GM18907 (cell line): ENCODE measurements at regions not wholly inside any gene's neighbourhood (a gene's known extent, or its start where the extent isn't known, plus 50 kb on each side); places are given as distances from the start of the nearest gene placed in this dataset.

Experiments used
- ATAC-seq: cut with Tn5 transposase; IDR thresholded peaks from one replicate; pipeline ENCODE4 v1.9.1; 2021; ENCODE audit warnings: mild to moderate bottlenecking, moderate library complexity; ENCODE audit not compliant: unreplicated experiment

- no peak for ATAC-seq
Observed at GRCh38 chr3:94946683-94947082, 883.8 kb downstream of the NSUN3 start.

GRCh38 chr3:94961423-94962100, 898.7 kb downstream of the NSUN3 start:
- no peak for ATAC-seq

- no peak for ATAC-seq
Observed at GRCh38 chr3:94965867-94966475, 903.1 kb downstream of the NSUN3 start.

GRCh38 chr3:94967196-94967595, 904.3 kb downstream of the NSUN3 start:
- no peak for ATAC-seq

- no peak for ATAC-seq
Observed at GRCh38 chr3:94968519-94968918, 905.7 kb downstream of the NSUN3 start.

- no peak for ATAC-seq
Observed at GRCh38 chr3:94972066-94972465, 909.2 kb downstream of the NSUN3 start.

GRCh38 chr3:94978084-94978483, 915.2 kb downstream of the NSUN3 start:
- no peak for ATAC-seq

- ATAC-seq = no peak
Observed at GRCh38 chr3:94985778-94986177, 922.9 kb downstream of the NSUN3 start.

GRCh38 chr3:94990952-94991705, 928.3 kb downstream of the NSUN3 start:
- ATAC-seq = no peak

GRCh38 chr3:94996743-94997142, 933.9 kb downstream of the NSUN3 start:
- no peak for ATAC-seq

GRCh38 chr3:95002438-95003046, 939.7 kb downstream of the NSUN3 start:
- ATAC-seq = no peak

- no peak for ATAC-seq
Observed at GRCh38 chr3:95028688-95029087, 965.8 kb downstream of the NSUN3 start.

GRCh38 chr3:95029644-95030043, 966.8 kb downstream of the NSUN3 start:
- ATAC-seq = no peak

GRCh38 chr3:95036526-95037021, 973.7 kb downstream of the NSUN3 start:
- ATAC-seq = no peak

GRCh38 chr3:95037097-95037496, 974.2 kb downstream of the NSUN3 start:
- no peak for ATAC-seq

GRCh38 chr3:95037927-95038326, 975.1 kb downstream of the NSUN3 start:
- no peak for ATAC-seq

- ATAC-seq = no peak
Observed at GRCh38 chr3:95044101-95044500, 981.2 kb downstream of the NSUN3 start.

- ATAC-seq = no peak
Observed at GRCh38 chr3:95048564-95048963, 985.7 kb downstream of the NSUN3 start.

- ATAC-seq = no peak
Observed at GRCh38 chr3:95049841-95050240, 987.0 kb downstream of the NSUN3 start.

GRCh38 chr3:95055288-95055687, 992.4 kb downstream of the NSUN3 start:
- no peak for ATAC-seq

- ATAC-seq = no peak
Observed at GRCh38 chr3:95082191-95082590, 1019.3 kb downstream of the NSUN3 start.
